Uterus (tissue), 3 donors: ENCODE measurements at regions not wholly inside any gene's neighbourhood (a gene's known extent, or its start where the extent isn't known, plus 50 kb on each side); places are given as distances from the start of the nearest gene placed in this dataset.

Source experiments
- DNase-seq, 2 donors: peaks; one replicate each; pipeline ENCODE4 v3.0.0-alpha.2; 2019 to 2020
- H3K27ac ChIP-seq, 2 donors: fragments of 200-600 bp; sonication (generic); 1 replicate in 1 of 2; 2 replicates in 1 of 2; pipeline ENCODE4 v1.5.1; 2016 to 2018
- H3K27me3 ChIP-seq, 2 donors: fragments of 200-600 bp; sonication (generic); one replicate each; pipeline ENCODE4 v1.5.1; 2018 to 2019; ENCODE audit warnings: control low read depth in 1 of 2
- H3K36me3 ChIP-seq, 2 donors: fragments of 200-600 bp; sonication (generic); one replicate each; pipeline ENCODE4 v1.5.1; 2019; ENCODE audit warnings: control low read depth in 1 of 2
- H3K4me1 ChIP-seq, 2 donors: fragments of 200-600 bp; sonication (generic); one replicate each; pipeline ENCODE4 v1.5.1; 2018 to 2019; ENCODE audit warnings: control low read depth in 1 of 2
- H3K4me3 ChIP-seq, 2 donors: fragments of 200-600 bp; sonication (generic); 1 replicate in 1 of 2; 2 replicates in 1 of 2; pipeline ENCODE4 v1.5.1; 2018 to 2019; ENCODE audit warnings: mild to moderate bottlenecking in 1 of 2
- H3K9me3 ChIP-seq, 2 donors: fragments of 200-600 bp; sonication (generic); one replicate each; pipeline ENCODE4 v1.5.1; 2019; ENCODE audit warnings: control low read depth in 1 of 2
- CTCF ChIP-seq, 4 experiments: fragments of 200-600 bp in 2 of 4; fragments of 450-650 bp in 2 of 4; sonication (generic) in 2 of 4; IDR thresholded peaks; one replicate each; pipeline ENCODE4 v1.5.1; 2016 to 2019; ENCODE audit warnings: antibody characterized with exemption in 4 of 4, mild to moderate bottlenecking in 2 of 4, moderate library complexity in 1 of 4
- POLR2A ChIP-seq, 2 donors: fragments of 450-650 bp; IDR thresholded peaks; one replicate each; pipeline ENCODE4 v1.6.1; 2016; ENCODE audit warnings: antibody characterized with exemption in 2 of 2, mild to moderate bottlenecking in 1 of 2, moderate library complexity in 1 of 2
- intact Hi-C: fragments of 100-400 bp; cut with DNase I; formaldehyde crosslinking; loops from one replicate; pipeline ENCODE4 v1.15.1; 2023; ENCODE audit warnings: low total_unique reads
- donor health status: DM: yes; HTN: yes; CAD: no.

GRCh38 chr10:8417631-8418030 lies 363.1 kb downstream of the GATA3 start:
- intact Hi-C loops, result no loop called here

GRCh38 chr10:8418631-8419030 lies 364.1 kb downstream of the GATA3 start:
- no peak for DNase-seq
- no peaks in the 10 kb centered on the region for H3K27me3 ChIP-seq
- no peak for TF ChIP-seq CTCF (IDR thresholded peaks at IDR 0.05)
- TF ChIP-seq POLR2A (IDR thresholded peaks at IDR 0.05), result no peak
- no peaks in the 10 kb centered on the region for H3K9me3 ChIP-seq
- no peak overlapping the region for H3K4me3 ChIP-seq
- no peak overlapping the region for H3K27ac ChIP-seq
- H3K36me3 ChIP-seq, result no peaks in the 10 kb centered on the region
- no peaks in the 10 kb centered on the region for H3K4me1 ChIP-seq
- intact Hi-C loops, result no loop called here

More at GRCh38 chr10:8417631-8418030, 363.1 kb downstream of the GATA3 start:
- TF ChIP-seq CTCF (IDR thresholded peaks at IDR 0.05) (no peak), POLR2A (IDR thresholded peaks at IDR 0.05) (no peak)
- Histone ChIP-seq H3K4me1 (no peaks in the 10 kb centered on the region), H3K9me3 (no peaks in the 10 kb centered on the region), H3K4me3 (no peak overlapping the region), H3K36me3 (no peaks in the 10 kb centered on the region), H3K27ac (no peak overlapping the region), H3K27me3 (no peaks in the 10 kb centered on the region)
- DNase-seq, result no peak

GRCh38 chr10:8420182-8420581 lies 365.7 kb downstream of the GATA3 start:
- Histone ChIP-seq H3K4me3 (no peak overlapping the region), H3K4me1 (no peaks in the 10 kb centered on the region), H3K27ac (no peak overlapping the region), H3K9me3 (no peaks in the 10 kb centered on the region), H3K27me3 (no peaks in the 10 kb centered on the region), H3K36me3 (no peaks in the 10 kb centered on the region)
- intact Hi-C loops, result no loop called here
- DNase-seq, result no peak
- TF ChIP-seq POLR2A (IDR thresholded peaks at IDR 0.05) (no peak), CTCF (IDR thresholded peaks at IDR 0.05) (no peak)

- Histone ChIP-seq H3K36me3 (no peaks in the 10 kb centered on the region), H3K4me1 (no peaks in the 10 kb centered on the region), H3K9me3 (no peaks in the 10 kb centered on the region), H3K27me3 (no peaks in the 10 kb centered on the region), H3K4me3 (no peak overlapping the region), H3K27ac (no peak overlapping the region)
- intact Hi-C loops, result no loop called here
- TF ChIP-seq POLR2A (IDR thresholded peaks at IDR 0.05), result no peak
- no peak for TF ChIP-seq CTCF (IDR thresholded peaks at IDR 0.05)
- DNase-seq, result no peak
These were observed 370.2 kb downstream of the GATA3 start for GRCh38 chr10:8424555-8425211.

GRCh38 chr10:8428654-8429053 lies 374.2 kb downstream of the GATA3 start:
- no peak for TF ChIP-seq CTCF (IDR thresholded peaks at IDR 0.05)
- no peak for TF ChIP-seq POLR2A (IDR thresholded peaks at IDR 0.05)
- Histone ChIP-seq H3K9me3 (no peaks in the 10 kb centered on the region), H3K4me3 (no peak overlapping the region), H3K27me3 (no peaks in the 10 kb centered on the region), H3K4me1 (no peaks in the 10 kb centered on the region), H3K27ac (no peak overlapping the region), H3K36me3 (no peaks in the 10 kb centered on the region)
- intact Hi-C loops, result no loop called here
- DNase-seq, result no peak
